H1 (cell line): ENCODE measurements at regions not wholly inside any gene's neighbourhood (a gene's known extent, or its start where the extent isn't known, plus 50 kb on each side); places are given as distances from the start of the nearest gene placed in this dataset.

Source experiments
- CTCF ChIA-PET: fragments of 300-600 bp; sonication (Branson Sonifier 250); formaldehyde crosslinking; loops from one replicate; lab custom pipeline; 2021; ENCODE audit not compliant: partially characterized antibody; lab: Charles Lee
- POLR2A ChIA-PET: fragments of 300-600 bp; sonication (Branson Sonifier 250); formaldehyde crosslinking; loops from one replicate; lab custom pipeline; 2021; ENCODE audit warnings: inconsistent platforms; ENCODE audit not compliant: partially characterized antibody; lab: Charles Lee
- DNase-seq, 2 experiments: peaks; one replicate each; pipeline versions ENCODE4 v3.0.0 to v3.0.0-alpha.2; 2010 to 2022; ENCODE audit warnings: low spot score in 2 of 2, low read depth in 1 of 2, mixed read lengths in 1 of 2
- FAIRE-seq: peaks from 2 replicates; lab custom pipeline; 2011; peaks lifted over from hg19 to GRCh38; lab: Jason Lieb, UNC
- H2AFZ ChIP-seq: 2 replicates; pipeline ENCODE4 v1.8.1; 2012; ENCODE audit warnings: low read length, inconsistent platforms
- H2AK5ac ChIP-seq: 2 replicates; pipeline ENCODE4 v1.6.1; 2013; ENCODE audit warnings: low read depth, low read length
- H2BK120ac ChIP-seq: replicated peaks from 2 replicates; pipeline ENCODE3; 2013; ENCODE audit warnings: low read depth, low read length, inconsistent platforms
- H2BK12ac ChIP-seq: 2 replicates; pipeline ENCODE4 v1.6.1; 2013; ENCODE audit warnings: low read depth, low read length
- H2BK15ac ChIP-seq: 2 replicates; pipeline ENCODE4 v1.6.1; 2013; ENCODE audit warnings: low read length
- H2BK20ac ChIP-seq: 2 replicates; pipeline ENCODE4 v1.6.1; 2013; ENCODE audit warnings: low read length
- H2BK5ac ChIP-seq: 2 replicates; pipeline ENCODE4 v1.6.1; 2013; ENCODE audit warnings: low read depth, low read length
- H3K14ac ChIP-seq: 2 replicates; pipeline ENCODE4 v1.6.1; 2013; ENCODE audit warnings: inconsistent platforms; ENCODE audit not compliant: insufficient read length
- H3K18ac ChIP-seq: 2 replicates; pipeline ENCODE4 v1.6.1; 2013; ENCODE audit warnings: low read length; ENCODE audit errors: extremely low read depth
- H3K23ac ChIP-seq: 2 replicates; pipeline ENCODE4 v1.6.1; 2013; ENCODE audit warnings: inconsistent platforms; ENCODE audit not compliant: insufficient read length
- H3K23me2 ChIP-seq: 2 replicates; pipeline ENCODE4 v1.6.1; 2013; ENCODE audit warnings: low read depth, low read length
- H3K27ac ChIP-seq: 2 replicates; pipeline ENCODE4 v1.6.1; 2011; ENCODE audit warnings: low read depth, low read length, inconsistent platforms
- H3K27me3 ChIP-seq, 4 experiments: replicated peaks in 1 of 4; 1 replicate in 1 of 4; 2 replicates in 3 of 4; pipeline versions ENCODE4 v1.6.1 to v1.8.1; 2011 to 2013; ENCODE audit warnings: low read length in 3 of 4, mild to moderate bottlenecking in 3 of 4, inconsistent platforms in 2 of 4, mixed read lengths in 2 of 4, moderate library complexity in 1 of 4; ENCODE audit not compliant: control insufficient read depth in 3 of 4, insufficient read depth in 3 of 4; ENCODE audit errors: extremely low read depth in 1 of 4
- H3K36me3 ChIP-seq, 4 experiments: 2 replicates each; pipeline versions ENCODE4 v1.6.1 to v1.8.1; 2011 to 2013; ENCODE audit warnings: mild to moderate bottlenecking in 4 of 4, low read length in 3 of 4, moderate library complexity in 2 of 4, control low read depth in 1 of 4, inconsistent platforms in 1 of 4; ENCODE audit not compliant: insufficient read depth in 4 of 4, control insufficient read depth in 2 of 4
- H3K4ac ChIP-seq: replicated peaks from 2 replicates; pipeline ENCODE3; 2013; ENCODE audit warnings: low read length, low read depth, mixed read lengths, inconsistent platforms; ENCODE audit not compliant: insufficient read length
- H3K4me1 ChIP-seq, 4 experiments: replicated peaks in 1 of 4; 1 replicate in 1 of 4; 2 replicates in 3 of 4; pipeline versions ENCODE4 v1.6.1 to v1.8.1; 2011 to 2013; ENCODE audit warnings: low read length in 3 of 4, inconsistent platforms in 2 of 4, mixed read lengths in 1 of 4; ENCODE audit not compliant: insufficient read depth in 4 of 4, control insufficient read depth in 3 of 4
- H3K4me2 ChIP-seq, 2 experiments: 2 replicates each; pipeline versions ENCODE4 v1.6.1 to v1.8.1; 2011 to 2013; ENCODE audit warnings: low read depth in 2 of 2, low read length in 2 of 2, control low read depth in 1 of 2, inconsistent platforms in 1 of 2, mild to moderate bottlenecking in 1 of 2; ENCODE audit not compliant: insufficient read depth in 1 of 2
- H3K4me3 ChIP-seq, 4 experiments: fragments of 200-600, 300-600 bp in 1 of 4; sonication (generic), shearing (Covaris generic), sonication (Bioruptor Twin) in 1 of 4; 2 replicates each; pipeline versions ENCODE4 v1.5.1 to v1.8.1; 2011 to 2016; ENCODE audit warnings: low read length in 4 of 4, low read depth in 3 of 4, control low read depth in 2 of 4, inconsistent platforms in 2 of 4, mild to moderate bottlenecking in 2 of 4, mixed read lengths in 1 of 4, moderate library complexity in 1 of 4; ENCODE audit not compliant: insufficient read depth in 2 of 4; ENCODE audit errors: extremely low read depth in 1 of 4
- H3K56ac ChIP-seq: replicated peaks from 2 replicates; pipeline ENCODE3; 2013; ENCODE audit warnings: low read depth, mild to moderate bottlenecking, mixed read lengths, low read length, inconsistent platforms; ENCODE audit not compliant: insufficient read length
- H3K79me1 ChIP-seq: 2 replicates; pipeline ENCODE4 v1.6.1; 2013; ENCODE audit warnings: low read depth, low read length, control low read depth
- H3K79me2 ChIP-seq, 2 experiments: 2 replicates each; pipeline versions ENCODE4 v1.6.1 to v1.8.1; 2012 to 2013; ENCODE audit warnings: low read length in 2 of 2, mild to moderate bottlenecking in 2 of 2, inconsistent platforms in 1 of 2; ENCODE audit not compliant: insufficient read depth in 2 of 2, control insufficient read depth in 1 of 2
- H3K9ac ChIP-seq, 4 experiments: replicated peaks in 1 of 4; 1 replicate in 1 of 4; 2 replicates in 3 of 4; pipeline versions ENCODE4 v1.6.1 to v1.8.1; 2011 to 2013; ENCODE audit warnings: low read depth in 3 of 4, low read length in 3 of 4, control low read depth in 2 of 4, mild to moderate bottlenecking in 2 of 4, moderate library complexity in 2 of 4, inconsistent platforms in 1 of 4; ENCODE audit errors: extremely low read depth in 1 of 4
- H3K9me3 ChIP-seq, 2 experiments: 2 replicates each; pipeline versions ENCODE4 v1.6.1 to v1.8.1; 2012 to 2013; ENCODE audit warnings: mild to moderate bottlenecking in 2 of 2, moderate library complexity in 2 of 2, control low read depth in 1 of 2, inconsistent platforms in 1 of 2, low read depth in 1 of 2, low read length in 1 of 2, mixed read lengths in 1 of 2; ENCODE audit not compliant: insufficient read depth in 2 of 2
- H4K20me1 ChIP-seq, 2 experiments: replicated peaks in 1 of 2; 2 replicates each; pipeline versions ENCODE3 to v1.8.1; 2011 to 2013; ENCODE audit warnings: inconsistent platforms in 2 of 2, low read length in 2 of 2, mild to moderate bottlenecking in 1 of 2; ENCODE audit not compliant: insufficient read depth in 2 of 2, control insufficient read depth in 1 of 2
- H4K5ac ChIP-seq: 2 replicates; pipeline ENCODE4 v1.6.1; 2013; ENCODE audit warnings: low read length, low read depth, mixed read lengths, inconsistent platforms; ENCODE audit not compliant: insufficient read length
- H4K8ac ChIP-seq: 2 replicates; pipeline ENCODE4 v1.8.0; 2013; ENCODE audit warnings: mild to moderate bottlenecking, moderate library complexity, low read length, inconsistent platforms; ENCODE audit not compliant: insufficient read depth; ENCODE audit errors: extremely low read depth
- H4K91ac ChIP-seq: replicated peaks from 2 replicates; pipeline ENCODE3; 2013; ENCODE audit warnings: low read length, mixed read lengths, inconsistent platforms; ENCODE audit not compliant: insufficient read length
- CHD2 ChIP-seq: IDR thresholded peaks from 2 replicates; pipeline ENCODE4 v1.6.1; 2012; ENCODE audit warnings: low read length, improper control_type of control experiment
- CTCF ChIP-seq, 3 experiments: IDR thresholded peaks; 1 replicate in 2 of 3; 2 replicates in 1 of 3; pipeline versions ENCODE4 v1.5.1 to v1.6.1; 2011; ENCODE audit warnings: low read length in 3 of 3, mild to moderate bottlenecking in 3 of 3, inconsistent platforms in 2 of 3, low read depth in 1 of 3, moderate library complexity in 1 of 3; ENCODE audit not compliant: insufficient read depth in 1 of 3; ENCODE audit errors: control extremely low read depth in 1 of 3
- EZH2 ChIP-seq: fragments of 200-600 bp; sonication (generic); IDR thresholded peaks from 2 replicates; pipeline ENCODE4 v1.7.1; 2012; ENCODE audit warnings: low read depth, mild to moderate bottlenecking, moderate library complexity, low read length, inconsistent platforms; ENCODE audit not compliant: severe bottlenecking
- JUND ChIP-seq: IDR thresholded peaks from 2 replicates; pipeline ENCODE4 v1.6.1; 2011; ENCODE audit warnings: mild to moderate bottlenecking, improper control_type of control experiment, low read length
- KDM5A ChIP-seq: fragments of 200-600 bp; IDR thresholded peaks from 2 replicates; pipeline ENCODE4 v1.7.1; 2012; ENCODE audit warnings: mild to moderate bottlenecking, low read length, inconsistent platforms, mixed read lengths
- RAD21 ChIP-seq, 2 experiments: IDR thresholded peaks in 1 of 2; conservative IDR thresholded peaks in 1 of 2; 2 replicates each; pipeline ENCODE4 v1.6.1; 2011; ENCODE audit warnings: low read depth in 2 of 2, low read length in 2 of 2, improper control_type of control experiment in 1 of 2, inconsistent platforms in 1 of 2, mild to moderate bottlenecking in 1 of 2, moderate library complexity in 1 of 2
- RFX5 ChIP-seq: IDR thresholded peaks from 2 replicates; pipeline ENCODE4 v1.6.1; 2011; ENCODE audit warnings: low read depth, low read length, improper control_type of control experiment, borderline replicate concordance
- RNF2 ChIP-seq: fragments of 200-900, 300-1000 bp; sonication (generic); IDR thresholded peaks from 2 replicates; pipeline ENCODE4 v1.7.1; 2016; ENCODE audit warnings: borderline replicate concordance, low read depth, mild to moderate bottlenecking, antibody characterized with exemption, low read length; ENCODE audit not compliant: poor library complexity, severe bottlenecking; ENCODE audit errors: missing control alignments
- SIX5 ChIP-seq: IDR thresholded peaks from 2 replicates; pipeline ENCODE4 v1.6.1; 2011; ENCODE audit warnings: mild to moderate bottlenecking, low read depth, low read length
- SUZ12 ChIP-seq: fragments of 200-600 bp; sonication (generic); IDR thresholded peaks from 2 replicates; pipeline ENCODE4 v1.6.1; 2012; ENCODE audit warnings: mild to moderate bottlenecking, inconsistent platforms, low read length, moderate library complexity, mixed read lengths
- USF2 ChIP-seq: IDR thresholded peaks from 2 replicates; pipeline ENCODE4 v1.6.1; 2011; ENCODE audit warnings: low read length, improper control_type of control experiment
- ZNF274 ChIP-seq: IDR thresholded peaks from 2 replicates; pipeline ENCODE4 v1.7.0; 2012; ENCODE audit warnings: low read length, borderline replicate concordance; ENCODE audit errors: extremely low read depth

- Histone ChIP-seq H2AK5ac (no peak overlapping the region), H3K23ac (no peak overlapping the region), H2BK15ac (no peak overlapping the region), H4K8ac (no peak overlapping the region), H4K5ac (no peak overlapping the region), H2BK5ac (no peak overlapping the region), H3K18ac (no peak overlapping the region), H3K4ac (no peak overlapping the region), H4K91ac (no peak overlapping the region), H3K9me3 (no peaks in the 10 kb centered on the region), H3K27ac (no peak overlapping the region), H2BK20ac (no peak overlapping the region), H2BK120ac (no peak overlapping the region), H3K14ac (no peak overlapping the region), H3K36me3 (no peaks in the 10 kb centered on the region), H3K4me2 (no peak overlapping the region), H3K79me2 (no peaks in the 10 kb centered on the region), H3K9ac (no peak overlapping the region), H4K20me1 (no peaks in the 10 kb centered on the region), H3K56ac (no peak overlapping the region), H3K4me1 (no peaks in the 10 kb centered on the region), H3K27me3 (no peaks in the 10 kb centered on the region), H3K23me2 (no peaks in the 10 kb centered on the region), H3K4me3 (no peak overlapping the region), H2AFZ (no peak overlapping the region), H2BK12ac (no peak overlapping the region), H3K79me1 (no peaks in the 10 kb centered on the region)
- ChIA-PET CTCF (no interaction called here), POLR2A (no interaction called here)
- DNase-seq (no peak), FAIRE-seq (no peak)
- no peak for TF ChIP-seq USF2
- TF ChIP-seq EZH2 = no peak
- TF ChIP-seq RAD21 (IDR thresholded peaks at IDR 0.05 in 1 of 2, conservative IDR thresholded peaks at IDR 0.05 in 1 of 2; ENCODE audit: low read depth in 2 of 2, low read length in 2 of 2) = no peak
- no peak for TF ChIP-seq RNF2
- no peak for TF ChIP-seq CTCF (IDR thresholded peaks at IDR 0.05; ENCODE audit: control extremely low read depth in 1 of 3, insufficient read depth in 1 of 3, low read depth in 1 of 3, low read length in 3 of 3)
- no peak for TF ChIP-seq KDM5A
- no peak for TF ChIP-seq SUZ12
- TF ChIP-seq CHD2 = no peak
- TF ChIP-seq SIX5 = no peak
- no peak for TF ChIP-seq JUND
- TF ChIP-seq ZNF274 = no peak
- no peak for TF ChIP-seq RFX5
These were observed 168.3 kb upstream of the GBE1 start for GRCh38 chr3:81929697-81930096.
